Breast epithelium (tissue), 3 donors: ENCODE measurements at regions not wholly inside any gene's neighbourhood (a gene's known extent, or its start where the extent isn't known, plus 50 kb on each side); places are given as distances from the start of the nearest gene placed in this dataset.
"Not testable (repeated sequence)": the region's sequence is repeated elsewhere in the genome, so short reads cannot be mapped to it uniquely, and the experiment has no call there.

Experiments used
- POLR2A ChIP-seq: fragments of 450-650 bp; IDR thresholded peaks from one replicate; pipeline ENCODE4 v1.6.1; 2016; ENCODE audit warnings: antibody characterized with exemption, mild to moderate bottlenecking, moderate library complexity
- TF ChIP-seq, protein P1 (sequence below), 3 donors: fragments of 450-650 bp; IDR thresholded peaks; one replicate each; pipeline ENCODE4 v1.5.1; 2016 to 2017; ENCODE audit warnings: antibody characterized with exemption in 3 of 3, mild to moderate bottlenecking in 3 of 3, moderate library complexity in 3 of 3

DNA sequence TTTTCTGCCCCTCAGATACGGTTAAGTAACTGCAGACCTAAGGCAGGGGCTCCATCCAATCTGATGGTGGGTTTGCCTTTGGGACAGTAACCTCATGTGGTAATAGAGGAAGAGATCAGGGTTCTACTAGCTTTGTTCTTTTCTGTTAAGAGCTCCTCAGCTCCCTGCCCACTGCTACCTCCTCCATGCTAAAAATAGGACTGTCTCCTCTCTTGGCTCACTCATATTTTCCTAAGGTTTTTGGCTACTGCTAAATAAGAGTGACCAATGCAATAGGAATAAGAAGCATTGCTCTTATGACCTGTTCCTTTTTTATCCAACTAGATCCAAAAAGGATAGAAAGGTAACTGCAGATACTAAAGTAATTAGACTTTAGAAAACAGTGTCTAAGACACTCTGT is 99.6 kb downstream of the THSD1 start:
- TF ChIP-seq, protein P1, sequence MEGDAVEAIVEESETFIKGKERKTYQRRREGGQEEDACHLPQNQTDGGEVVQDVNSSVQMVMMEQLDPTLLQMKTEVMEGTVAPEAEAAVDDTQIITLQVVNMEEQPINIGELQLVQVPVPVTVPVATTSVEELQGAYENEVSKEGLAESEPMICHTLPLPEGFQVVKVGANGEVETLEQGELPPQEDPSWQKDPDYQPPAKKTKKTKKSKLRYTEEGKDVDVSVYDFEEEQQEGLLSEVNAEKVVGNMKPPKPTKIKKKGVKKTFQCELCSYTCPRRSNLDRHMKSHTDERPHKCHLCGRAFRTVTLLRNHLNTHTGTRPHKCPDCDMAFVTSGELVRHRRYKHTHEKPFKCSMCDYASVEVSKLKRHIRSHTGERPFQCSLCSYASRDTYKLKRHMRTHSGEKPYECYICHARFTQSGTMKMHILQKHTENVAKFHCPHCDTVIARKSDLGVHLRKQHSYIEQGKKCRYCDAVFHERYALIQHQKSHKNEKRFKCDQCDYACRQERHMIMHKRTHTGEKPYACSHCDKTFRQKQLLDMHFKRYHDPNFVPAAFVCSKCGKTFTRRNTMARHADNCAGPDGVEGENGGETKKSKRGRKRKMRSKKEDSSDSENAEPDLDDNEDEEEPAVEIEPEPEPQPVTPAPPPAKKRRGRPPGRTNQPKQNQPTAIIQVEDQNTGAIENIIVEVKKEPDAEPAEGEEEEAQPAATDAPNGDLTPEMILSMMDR (IDR thresholded peaks at IDR 0.05) = not testable (repeated sequence)
- TF ChIP-seq POLR2A = not testable (repeated sequence)
